NCI-H2196 (cell line): ENCODE measurements at regions not wholly inside any gene's neighbourhood (a gene's known extent, or its start where the extent isn't known, plus 50 kb on each side); places are given as distances from the start of the nearest gene placed in this dataset.

Experiments
- DNase-seq: peaks from one replicate; lab custom pipeline; 2025; ENCODE audit not compliant: unreplicated experiment; lab: John Stamatoyannopoulos, UW

GRCh38 chr6:53974941-53975340 is 136.3 kb upstream of the MLIP start:
- DNase-seq = no peak

- DNase-seq = no peak
Measured at GRCh38 chr6:53975941-53976615, 135.2 kb upstream of the MLIP start.

- no peak for DNase-seq
Measured at GRCh38 chr6:53977551-53977950, 133.7 kb upstream of the MLIP start.

GRCh38 chr6:53979468-53980067 is 131.7 kb upstream of the MLIP start:
- peak; percentile 43 for DNase-seq

- no peak for DNase-seq
Measured at GRCh38 chr6:53982366-53983050, 128.7 kb upstream of the MLIP start.

GRCh38 chr6:53983301-53983700 is 127.9 kb upstream of the MLIP start:
- no peak for DNase-seq

GRCh38 chr6:53984163-53984562 is 127.1 kb upstream of the MLIP start:
- DNase-seq = no peak

GRCh38 chr6:53984581-53984980 is 126.7 kb upstream of the MLIP start:
- DNase-seq = no peak

- DNase-seq = no peak
Measured at GRCh38 chr6:53985366-53985765, 125.9 kb upstream of the MLIP start.

GRCh38 chr6:53986165-53986720 is 125.0 kb upstream of the MLIP start:
- peak; percentile 16 for DNase-seq

- no peak for DNase-seq
Measured at GRCh38 chr6:53986721-53987521, 124.3 kb upstream of the MLIP start.

- no peak for DNase-seq
Measured at GRCh38 chr6:53987522-53987888, 123.7 kb upstream of the MLIP start.

- no peak for DNase-seq
Measured at GRCh38 chr6:53989504-53989903, 121.7 kb upstream of the MLIP start.

GRCh38 chr6:53992522-53992921 is 118.7 kb upstream of the MLIP start:
- no peak for DNase-seq

GRCh38 chr6:53994201-53994600 is 117.0 kb upstream of the MLIP start:
- DNase-seq = no peak

GRCh38 chr6:53995935-53996334 is 115.3 kb upstream of the MLIP start:
- no peak for DNase-seq

- DNase-seq = no peak
Measured at GRCh38 chr6:53998303-53998702, 112.9 kb upstream of the MLIP start.

GRCh38 chr6:53999088-53999755 is 112.0 kb upstream of the MLIP start:
- no peak for DNase-seq

GRCh38 chr6:54002116-54002515 is 109.1 kb upstream of the MLIP start:
- no peak for DNase-seq

- no peak for DNase-seq
Measured at GRCh38 chr6:54003316-54003715, 107.9 kb upstream of the MLIP start.

- DNase-seq = no peak
Measured at GRCh38 chr6:54008589-54008988, 102.7 kb upstream of the MLIP start.
